Caco-2 (cell line): ENCODE measurements at regions not wholly inside any gene's neighbourhood (a gene's known extent, or its start where the extent isn't known, plus 50 kb on each side); places are given as distances from the start of the nearest gene placed in this dataset.
"Not testable (repeated sequence)": the region's sequence is repeated elsewhere in the genome, so short reads cannot be mapped to it uniquely, and the experiment has no call there.

Experiments
- BruUV-seq: library from RNA; stranded (reverse); fragments of 400-500 nt; replicated peaks from 2 replicates; lab custom pipeline; 2021; lab: Mats Ljungman, UMichigan
- CTCF ChIA-PET: fragments of 300-600 bp; sonication (Branson Sonifier 250); formaldehyde crosslinking; loops from one replicate; lab custom pipeline; 2022; ENCODE audit warnings: antibody characterized with exemption; lab: Charles Lee
- POLR2A ChIA-PET: fragments of 300-600 bp; sonication (Branson Sonifier 250); formaldehyde crosslinking; loops from one replicate; lab custom pipeline; 2022; ENCODE audit warnings: antibody characterized with exemption; lab: Charles Lee
- DNase-seq, 2 experiments: peaks; one replicate each; pipeline versions ENCODE4 v3.0.0 to v3.0.0-alpha.2; 2020 to 2022
- H3K27me3 ChIP-seq: replicated peaks from 2 replicates; pipeline ENCODE4 v1.6.0; 2011; ENCODE audit warnings: low read length; ENCODE audit not compliant: control insufficient read depth, insufficient read depth
- H3K36me3 ChIP-seq: 2 replicates; pipeline ENCODE4 v1.5.1; 2011; ENCODE audit warnings: low read length; ENCODE audit not compliant: control insufficient read depth, insufficient read depth
- H3K4me1 ChIP-seq: fragments of 250-450 bp; sonication (Bioruptor Pico); 2 replicates; pipeline ENCODE4 v1.5.1; 2020; ENCODE audit warnings: mild to moderate bottlenecking
- H3K4me3 ChIP-seq: 2 replicates; pipeline ENCODE4 v1.5.1; 2011; ENCODE audit warnings: low read depth, mild to moderate bottlenecking, control low read depth, low read length
- H3K9me3 ChIP-seq: fragments of 250-450 bp; sonication (Bioruptor Pico); 2 replicates; pipeline ENCODE4 v1.5.1; 2020; ENCODE audit warnings: mild to moderate bottlenecking, moderate library complexity
- H3K27ac Mint-ChIP-seq: one replicate; pipeline ENCODE4 v1.8.0; 2022; ENCODE audit warnings: mixed read lengths; ENCODE audit not compliant: unreplicated experiment
- H3K27me3 Mint-ChIP-seq: one replicate; pipeline ENCODE4 v1.8.0; 2022; ENCODE audit warnings: mixed read lengths; ENCODE audit not compliant: insufficient read depth, unreplicated experiment
- H3K36me3 Mint-ChIP-seq: one replicate; pipeline ENCODE4 v1.8.0; 2022; ENCODE audit warnings: mild to moderate bottlenecking, mixed read lengths; ENCODE audit not compliant: insufficient read depth, unreplicated experiment
- H3K4me1 Mint-ChIP-seq: one replicate; pipeline ENCODE4 v1.8.0; 2022; ENCODE audit warnings: low read depth, mixed read lengths; ENCODE audit not compliant: unreplicated experiment
- H3K4me3 Mint-ChIP-seq: one replicate; pipeline ENCODE4 v1.8.0; 2022; ENCODE audit warnings: mild to moderate bottlenecking, moderate library complexity, mixed read lengths; ENCODE audit not compliant: unreplicated experiment
- H3K9me3 Mint-ChIP-seq: one replicate; pipeline ENCODE4 v1.8.0; 2022; ENCODE audit warnings: mixed read lengths; ENCODE audit not compliant: unreplicated experiment
- CTCF ChIP-seq, 2 experiments: fragments of 200-600 bp in 1 of 2; IDR thresholded peaks; 1 replicate in 1 of 2; 2 replicates in 1 of 2; pipeline versions ENCODE4 v1.5.1 to v1.8.0; 2011 to 2022; ENCODE audit warnings: antibody characterized with exemption in 1 of 2, control low read depth in 1 of 2, inconsistent platforms in 1 of 2, low read depth in 1 of 2, low read length in 1 of 2, mild to moderate bottlenecking in 1 of 2, moderate library complexity in 1 of 2; ENCODE audit not compliant: insufficient read depth in 1 of 2, severe bottlenecking in 1 of 2, unreplicated experiment in 1 of 2
- intact Hi-C: fragments of 100-400 bp; cut with micrococcal nuclease; formaldehyde crosslinking; loops from one replicate; pipeline ENCODE4 v1.10.0; 2022; ENCODE audit not compliant: unreplicated experiment

GRCh38 chr2:239719791-239720360 is 305.3 kb downstream of the NDUFA10 start:
- Mint-ChIP-seq H3K27ac (no peak overlapping the region), H3K9me3 (peaks cover 10% of the 10 kb centered on the region), H3K4me3 (no peak overlapping the region), H3K36me3 (no peaks in the 10 kb centered on the region), H3K27me3 (peaks cover 3% of the 10 kb centered on the region), H3K4me1 (no peaks in the 10 kb centered on the region)
- TF ChIP-seq CTCF (IDR thresholded peaks at IDR 0.05; ENCODE audit: insufficient read depth in 1 of 2, low read depth in 1 of 2, low read length in 1 of 2, severe bottlenecking in 1 of 2, unreplicated experiment in 1 of 2): no peak
- Histone ChIP-seq H3K27me3 (no peaks in the 10 kb centered on the region), H3K36me3 (no peaks in the 10 kb centered on the region), H3K9me3 (no peaks in the 10 kb centered on the region), H3K4me3 (no peak overlapping the region), H3K4me1 (no peaks in the 10 kb centered on the region)
- ChIA-PET POLR2A (no interaction called here), CTCF (no interaction called here)
- intact Hi-C loops: no loop called here
- BruUV-seq: no TSS peak
- peak in 1 of 2 experiments; percentile 5 for DNase-seq

GRCh38 chr2:239718991-239719390 is 306.2 kb downstream of the NDUFA10 start:
- H3K36me3 Mint-ChIP-seq, H3K9me3 Mint-ChIP-seq, H3K9me3 ChIP-seq, H3K4me1 ChIP-seq, BruUV-seq, DNase-seq, POLR2A ChIA-PET, intact Hi-C loops, H3K27me3 Mint-ChIP-seq, H3K4me3 ChIP-seq, CTCF ChIA-PET, H3K4me1 Mint-ChIP-seq, H3K36me3 ChIP-seq, H3K27ac Mint-ChIP-seq, H3K27me3 ChIP-seq, H3K4me3 Mint-ChIP-seq: not testable (repeated sequence)

- H3K27me3 ChIP-seq: no peaks in the 10 kb centered on the region
- BruUV-seq: no TSS peak
Measured at GRCh38 chr2:239717706-239718105, 307.4 kb downstream of the NDUFA10 start.

More at GRCh38 chr2:239717706-239718105, 307.4 kb downstream of the NDUFA10 start:
- no peaks in the 10 kb centered on the region for H3K36me3 Mint-ChIP-seq
- H3K9me3 ChIP-seq: no peaks in the 10 kb centered on the region
- peak in 1 of 2 experiments; percentile 12 for DNase-seq
- H3K4me3 ChIP-seq: no peak overlapping the region
- H3K4me1 ChIP-seq: no peaks in the 10 kb centered on the region
- CTCF ChIA-PET: interaction anchor here (0.6 kb wide), 1 partner anchor 341 kb away, joined by 3 read pairs; no protein-coding TSS in a partner anchor
- peaks cover 10% of the 10 kb centered on the region for H3K9me3 Mint-ChIP-seq
- POLR2A ChIA-PET: no interaction called here
- no peak overlapping the region for H3K27ac Mint-ChIP-seq
- H3K4me3 Mint-ChIP-seq: no peak overlapping the region
- peaks cover 3% of the 10 kb centered on the region for H3K27me3 Mint-ChIP-seq
- no peak for TF ChIP-seq CTCF (IDR thresholded peaks at IDR 0.05; ENCODE audit: insufficient read depth in 1 of 2, low read depth in 1 of 2, low read length in 1 of 2, severe bottlenecking in 1 of 2, unreplicated experiment in 1 of 2)
- H3K4me1 Mint-ChIP-seq: no peaks in the 10 kb centered on the region
- no peaks in the 10 kb centered on the region for H3K36me3 ChIP-seq
- intact Hi-C loops: no loop called here
